SK-N-SH (cell line): ENCODE measurements at regions not wholly inside any gene's neighbourhood (a gene's known extent, or its start where the extent isn't known, plus 50 kb on each side); places are given as distances from the start of the nearest gene placed in this dataset.

Experiments used
- CTCF ChIA-PET: fragments of 300-600, 350-600 bp; formaldehyde crosslinking; extraction: SDS; loops from one replicate; lab custom pipeline; 2021; lab: Yijun Ruan, JAX
- POLR2A ChIA-PET: fragments of 350-600 bp; sonication (Branson Sonifier 250); formaldehyde crosslinking; extraction: SDS; loops from one replicate; lab custom pipeline; 2020; ENCODE audit warnings: antibody characterized with exemption, inconsistent platforms; lab: Yijun Ruan, JAX
- DNase-seq: peaks from one replicate; pipeline ENCODE4 v3.0.0; 2012
- H2AFZ ChIP-seq: fragments of 200-600 bp; sonication (generic); 2 replicates; pipeline ENCODE4 v1.8.1; 2016; ENCODE audit warnings: antibody characterized with exemption, mild to moderate bottlenecking, low read depth
- H3F3A ChIP-seq: fragments of 200-600 bp; sonication (generic); replicated peaks from 2 replicates; pipeline ENCODE3; 2016; ENCODE audit warnings: antibody characterized with exemption, mild to moderate bottlenecking; ENCODE audit not compliant: insufficient read depth
- H3K27ac ChIP-seq, 2 experiments: fragments of 200-500 bp in 1 of 2; fragments of 200-600 bp in 1 of 2; sonication (Bioruptor generic) in 1 of 2; sonication (generic), shearing (Covaris generic) in 1 of 2; 2 replicates each; pipeline versions ENCODE4 v1.5.1 to v1.6.1; 2014 to 2016; ENCODE audit warnings: low read depth in 2 of 2, inconsistent platforms in 1 of 2, low read length in 1 of 2, mild to moderate bottlenecking in 1 of 2, mixed read lengths in 1 of 2
- H3K27me3 ChIP-seq: fragments of 200-600 bp; sonication (generic), shearing (Covaris generic); 2 replicates; pipeline ENCODE4 v1.6.1; 2016; ENCODE audit warnings: mixed run types; ENCODE audit not compliant: insufficient read depth
- H3K36me3 ChIP-seq, 2 experiments: fragments of 200-500 bp in 1 of 2; fragments of 200-600 bp in 1 of 2; sonication (Bioruptor generic) in 1 of 2; sonication (generic) in 1 of 2; replicated peaks in 1 of 2; 2 replicates each; pipeline versions ENCODE3 to v1.5.1; 2014 to 2016; ENCODE audit warnings: low read length in 1 of 2, mild to moderate bottlenecking in 1 of 2; ENCODE audit not compliant: insufficient read depth in 2 of 2, control insufficient read depth in 1 of 2
- H3K4me1 ChIP-seq, 2 experiments: fragments of 200-500 bp in 1 of 2; fragments of 200-600 bp in 1 of 2; sonication (Bioruptor generic) in 1 of 2; sonication (generic), shearing (Covaris generic) in 1 of 2; 2 replicates each; pipeline versions ENCODE4 v1.5.1 to v1.6.1; 2014 to 2016; ENCODE audit warnings: low read depth in 1 of 2, low read length in 1 of 2, mixed run types in 1 of 2; ENCODE audit not compliant: insufficient read depth in 2 of 2, control insufficient read depth in 1 of 2
- H3K4me2 ChIP-seq: fragments of 200-600 bp; sonication (generic), shearing (Covaris generic); 2 replicates; pipeline ENCODE4 v1.6.1; 2017; ENCODE audit warnings: mixed run types
- H3K4me3 ChIP-seq, 2 experiments: fragments of 200-500 bp in 1 of 2; fragments of 200-600 bp in 1 of 2; sonication (Bioruptor generic) in 1 of 2; sonication (generic), shearing (Covaris generic) in 1 of 2; 2 replicates each; pipeline versions ENCODE4 v1.5.1 to v1.8.1; 2014 to 2016; ENCODE audit warnings: low read depth in 2 of 2, inconsistent platforms in 1 of 2, low read length in 1 of 2, mild to moderate bottlenecking in 1 of 2, mixed read lengths in 1 of 2, moderate library complexity in 1 of 2
- H3K79me2 ChIP-seq: fragments of 200-600 bp; sonication (generic); 2 replicates; pipeline ENCODE4 v1.8.1; 2017; ENCODE audit warnings: mild to moderate bottlenecking; ENCODE audit not compliant: insufficient read depth
- H3K9ac ChIP-seq: fragments of 200-600 bp; sonication (generic); 2 replicates; pipeline ENCODE4 v1.6.1; 2017; ENCODE audit warnings: mixed run types
- H3K9me2 ChIP-seq: fragments of 200-600 bp; sonication (generic); 2 replicates; pipeline ENCODE4 v1.6.1; 2017; ENCODE audit warnings: mixed run types
- H3K9me3 ChIP-seq: fragments of 200-600 bp; sonication (generic); 2 replicates; pipeline ENCODE4 v1.6.1; 2017; ENCODE audit warnings: mixed run types, mild to moderate bottlenecking, moderate library complexity
- H4K20me1 ChIP-seq: fragments of 200-600 bp; sonication (generic); 2 replicates; pipeline ENCODE4 v1.6.1; 2017; ENCODE audit warnings: mild to moderate bottlenecking, mixed run types; ENCODE audit not compliant: insufficient read depth
- CTCF ChIP-seq: fragments of 200-600 bp; sonication (generic); IDR thresholded peaks from 2 replicates; pipeline ENCODE4 v1.6.1; 2017; ENCODE audit warnings: antibody characterized with exemption, mild to moderate bottlenecking, moderate library complexity
- EZH2phosphoT487 ChIP-seq: fragments of 200-600 bp; sonication (generic); IDR thresholded peaks from 2 replicates; pipeline ENCODE4 v1.6.1; 2017; ENCODE audit warnings: low read depth, mixed run types, mild to moderate bottlenecking, antibody characterized with exemption, moderate library complexity, borderline replicate concordance
- FOXJ3 ChIP-seq: sonication (generic); formaldehyde crosslinking; IDR thresholded peaks from 2 replicates; pipeline ENCODE4 v1.5.1; 2020; ENCODE audit warnings: mild to moderate bottlenecking, missing genetic modification reagents
- FOXM1 ChIP-seq: IDR thresholded peaks from 2 replicates; pipeline ENCODE4 v1.4.0; 2012; ENCODE audit warnings: low read depth, mild to moderate bottlenecking
- GATA2 ChIP-seq: sonication (generic); formaldehyde crosslinking; IDR thresholded peaks from 2 replicates; pipeline ENCODE4 v1.5.0; 2020; ENCODE audit warnings: mild to moderate bottlenecking, missing genetic modification reagents
- IRF3 ChIP-seq: fragments of 150-350 bp; IDR thresholded peaks from 2 replicates; pipeline ENCODE4 v1.6.1; 2016; ENCODE audit warnings: mild to moderate bottlenecking, low read depth, low read length
- MEF2A ChIP-seq: IDR thresholded peaks from 2 replicates; pipeline ENCODE4 v1.4.0; 2012; ENCODE audit warnings: low read depth, borderline replicate concordance
- MXI1 ChIP-seq: IDR thresholded peaks from 2 replicates; pipeline ENCODE4 v1.6.1; 2012; ENCODE audit warnings: mild to moderate bottlenecking, low read depth, low read length, improper control_type of control experiment
- NFIC ChIP-seq: IDR thresholded peaks from 2 replicates; pipeline ENCODE4 v1.4.0; 2012; ENCODE audit warnings: borderline replicate concordance
- POLR2AphosphoS5 ChIP-seq: IDR thresholded peaks from 2 replicates; pipeline ENCODE4 v1.6.1; 2012; ENCODE audit warnings: low read depth, low read length
- RAD21 ChIP-seq: IDR thresholded peaks from 2 replicates; pipeline ENCODE4 v1.6.1; 2012; ENCODE audit warnings: mild to moderate bottlenecking, low read length
- RCOR1 ChIP-seq: fragments of 150-350 bp; IDR thresholded peaks from 2 replicates; pipeline ENCODE4 v1.6.1; 2017; ENCODE audit warnings: antibody characterized with exemption, low read length
- RXRA ChIP-seq: IDR thresholded peaks from 2 replicates; pipeline ENCODE4 v1.4.0; 2012; ENCODE audit warnings: low read depth, mild to moderate bottlenecking, borderline replicate concordance
- SMC3 ChIP-seq: IDR thresholded peaks from 2 replicates; pipeline ENCODE4 v1.6.1; 2012; ENCODE audit warnings: low read depth, low read length, improper control_type of control experiment
- TAF1 ChIP-seq: IDR thresholded peaks from 2 replicates; pipeline ENCODE4 v1.6.1; 2012; ENCODE audit warnings: low read depth, mild to moderate bottlenecking, low read length, moderate library complexity, borderline replicate concordance
- TCF12 ChIP-seq: IDR thresholded peaks from 2 replicates; pipeline ENCODE4 v1.4.0; 2012
- TEAD4 ChIP-seq: IDR thresholded peaks from 2 replicates; pipeline ENCODE4 v1.4.0; 2012; ENCODE audit warnings: mild to moderate bottlenecking, borderline replicate concordance; ENCODE audit not compliant: insufficient read depth
- USF1 ChIP-seq: IDR thresholded peaks from 2 replicates; pipeline ENCODE4 v1.4.0; 2012; ENCODE audit warnings: low read depth, borderline replicate concordance
- WGBS: methylation state at CpG from one replicate; pipeline ENCODE4 v1.1.6; 2017; ENCODE audit warnings: low lambda C conversion rate; 5-methylcytosine and 5-hydroxymethylcytosine counted together

- H3K9ac ChIP-seq: no peak overlapping the region
- no peaks in the 10 kb centered on the region; the same call in 1 of the 2 replicates for H3K27me3 ChIP-seq
- TF ChIP-seq RXRA: no peak
- no peak for TF ChIP-seq MEF2A
- TF ChIP-seq CTCF: no peak
- TF ChIP-seq EZH2phosphoT487: no peak
- TF ChIP-seq USF1: no peak
- TF ChIP-seq FOXM1: no peak
- TF ChIP-seq POLR2AphosphoS5: no peak
- TF ChIP-seq FOXJ3 (CRISPR knock-in tag): no peak
- no peak for TF ChIP-seq IRF3
- TF ChIP-seq TEAD4: no peak
- no peak for TF ChIP-seq TAF1
- no peak for TF ChIP-seq SMC3
- no peak for TF ChIP-seq RCOR1
- no peak for TF ChIP-seq GATA2 (CRISPR knock-in tag)
- no peak for TF ChIP-seq MXI1
- TF ChIP-seq NFIC: no peak
- no peak for TF ChIP-seq RAD21
- TF ChIP-seq TCF12: no peak
- ChIA-PET POLR2A (no interaction called here), CTCF (interaction anchor here (0.7 to 1.1 kb wide), 2 partner anchors 15 to 80 kb away, joined by 3 read pairs; no protein-coding TSS in a partner anchor)
- H3K4me3 ChIP-seq: no peak overlapping the region
- WGBS: 7% methylated on average over 2 of the region's 2 CpGs
- H3K79me2 ChIP-seq: no peaks in the 10 kb centered on the region
- no peaks in the 10 kb centered on the region for H4K20me1 ChIP-seq
- H3K36me3 ChIP-seq: no peaks in the 10 kb centered on the region
- no peaks in the 10 kb centered on the region for H3F3A ChIP-seq
- DNase-seq: no peak
- H3K9me2 ChIP-seq: no peaks in the 10 kb centered on the region
- no peak overlapping the region for H3K27ac ChIP-seq
- no peak overlapping the region for H2AFZ ChIP-seq
- H3K4me1 ChIP-seq: no peaks in the 10 kb centered on the region
- H3K4me2 ChIP-seq: no peak overlapping the region
- H3K9me3 ChIP-seq: no peaks in the 10 kb centered on the region
Observed at GRCh38 chr10:53064614-53065013, 292.0 kb upstream of the MBL2 start.
